GM12878 (cell line): ENCODE measurements at regions not wholly inside any gene's neighbourhood (a gene's known extent, or its start where the extent isn't known, plus 50 kb on each side); places are given as distances from the start of the nearest gene placed in this dataset.

Experiments
- ATAC-seq: fragments of 200-7000 bp; cut with Tn5 transposase; 3 replicates; pipeline ENCODE4 v1.9.1; 2020; ENCODE audit warnings: mild to moderate bottlenecking, moderate library complexity
- BruUV-seq: library from RNA; stranded (reverse); fragments of 400-500 nt; replicated peaks from 2 replicates; lab custom pipeline; 2021; lab: Mats Ljungman, UMichigan
- CTCF ChIA-PET: fragments of 300-600 bp; sonication (Branson Sonifier 250); formaldehyde crosslinking; extraction: SDS; loops from one replicate; lab custom pipeline; 2021; ENCODE audit warnings: inconsistent platforms; lab: Yijun Ruan, JAX
- POLR2A ChIA-PET: fragments of 350-600 bp; formaldehyde crosslinking; extraction: SDS; loops from one replicate; lab custom pipeline; 2021; ENCODE audit warnings: inconsistent platforms; lab: Charles Lee
- RAD21 ChIA-PET: fragments of 300-600 bp; sonication (Branson Sonifier 250); formaldehyde crosslinking; loops from one replicate; lab custom pipeline; 2023; ENCODE audit warnings: antibody characterized with exemption; ENCODE audit not compliant: unreplicated experiment; lab: Charles Lee
- SMC1A ChIA-PET: fragments of 300-600 bp; sonication (Branson Sonifier 250); formaldehyde crosslinking; loops from one replicate; lab custom pipeline; 2023; ENCODE audit not compliant: unreplicated experiment, uncharacterized antibody; lab: Charles Lee
- DNase-seq: peaks from one replicate; pipeline ENCODE4 v3.0.0-alpha.2; 2011; ENCODE audit warnings: low read depth, low spot score
- FAIRE-seq: peaks from 3 replicates; lab custom pipeline; 2011; peaks lifted over from hg19 to GRCh38; lab: Jason Lieb, UNC
- H2AFZ ChIP-seq: 2 replicates; pipeline ENCODE4 v1.6.0; 2011; ENCODE audit warnings: low read depth, low read length, control low read depth; ENCODE audit not compliant: control insufficient read depth
- H3K27ac ChIP-seq: 2 replicates; pipeline ENCODE4 v1.5.1; 2011; ENCODE audit warnings: control low read depth; ENCODE audit not compliant: control insufficient read depth, insufficient read depth
- H3K27me3 ChIP-seq, 2 experiments: replicated peaks in 1 of 2; 2 replicates each; pipeline versions ENCODE4 v1.6.0 to v1.6.1; 2011; ENCODE audit warnings: low read length in 1 of 2; ENCODE audit not compliant: control insufficient read depth in 2 of 2, insufficient read depth in 2 of 2
- H3K36me3 ChIP-seq, 2 experiments: 2 replicates each; pipeline ENCODE4 v1.5.1; 2011; ENCODE audit warnings: low read length in 1 of 2; ENCODE audit not compliant: control insufficient read depth in 2 of 2, insufficient read depth in 2 of 2
- H3K4me1 ChIP-seq: 2 replicates; pipeline ENCODE4 v1.6.1; 2011; ENCODE audit warnings: mild to moderate bottlenecking, low read length, moderate library complexity, mixed read lengths; ENCODE audit not compliant: control insufficient read depth, insufficient read depth
- H3K4me2 ChIP-seq: 2 replicates; pipeline ENCODE4 v1.6.0; 2011; ENCODE audit warnings: control low read depth; ENCODE audit not compliant: control insufficient read depth, insufficient read depth
- H3K4me3 ChIP-seq: fragments of 200-600 bp; sonication (generic); 2 replicates; pipeline ENCODE4 v1.5.1; 2016
- H3K79me2 ChIP-seq: 2 replicates; pipeline ENCODE4 v1.6.0; 2011; ENCODE audit warnings: low read length; ENCODE audit not compliant: control insufficient read depth, insufficient read depth
- H3K9ac ChIP-seq: 2 replicates; pipeline ENCODE4 v1.8.0; 2011; ENCODE audit warnings: low read length, control low read depth, mixed read lengths; ENCODE audit not compliant: control insufficient read depth, insufficient read depth
- H3K9me3 ChIP-seq: replicated peaks from 3 replicates; pipeline ENCODE4 v1.5.1; 2011; ENCODE audit warnings: mild to moderate bottlenecking, low read length; ENCODE audit not compliant: control insufficient read depth, insufficient read depth
- H4K20me1 ChIP-seq: 2 replicates; pipeline ENCODE4 v1.6.0; 2011; ENCODE audit not compliant: control insufficient read depth, insufficient read depth
- ASH2L ChIP-seq: fragments of 300-600, 200-600 bp; sonication (generic); IDR thresholded peaks from 2 replicates; pipeline ENCODE4 v1.6.1; 2017; ENCODE audit warnings: low read depth, mild to moderate bottlenecking, borderline replicate concordance
- BHLHE40 ChIP-seq, 2 experiments: fragments of 450-650 bp in 1 of 2; IDR thresholded peaks; 2 replicates each; pipeline ENCODE4 v1.6.1; 2011 to 2017; ENCODE audit warnings: low read depth in 2 of 2, borderline replicate concordance in 1 of 2, improper control_type of control experiment in 1 of 2, low read length in 1 of 2, mild to moderate bottlenecking in 1 of 2
- BMI1 ChIP-seq: fragments of 450-650 bp; IDR thresholded peaks from 2 replicates; pipeline ENCODE4 v1.6.1; 2016; ENCODE audit warnings: mild to moderate bottlenecking, moderate library complexity, borderline replicate concordance
- BRCA1 ChIP-seq: IDR thresholded peaks from 2 replicates; pipeline ENCODE4 v1.6.1; 2011; ENCODE audit warnings: low read depth, low read length, improper control_type of control experiment
- EGR1 ChIP-seq, 2 experiments: IDR thresholded peaks; 1 replicate in 1 of 2; 2 replicates in 1 of 2; pipeline ENCODE4 v1.6.1; 2011 to 2012; ENCODE audit warnings: low read depth in 2 of 2, low read length in 2 of 2, borderline replicate concordance in 1 of 2, mild to moderate bottlenecking in 1 of 2, moderate library complexity in 1 of 2
- FOXK2 ChIP-seq: fragments of 450-650 bp; IDR thresholded peaks from 2 replicates; pipeline ENCODE4 v1.6.1; 2017; ENCODE audit warnings: mild to moderate bottlenecking, moderate library complexity
- FOXM1 ChIP-seq: IDR thresholded peaks from 2 replicates; pipeline ENCODE4 v1.6.1; 2012; ENCODE audit warnings: low read depth, mild to moderate bottlenecking, inconsistent platforms, low read length, moderate library complexity
- JUNB ChIP-seq: IDR thresholded peaks from 2 replicates; pipeline ENCODE4 v1.6.1; 2016; ENCODE audit warnings: antibody characterized with exemption, mild to moderate bottlenecking
- JUND ChIP-seq: IDR thresholded peaks from 2 replicates; pipeline ENCODE4 v1.6.1; 2012; ENCODE audit warnings: low read depth, mild to moderate bottlenecking, low read length, improper control_type of control experiment, moderate library complexity
- NFIC ChIP-seq: IDR thresholded peaks from 2 replicates; pipeline ENCODE4 v1.6.1; 2012; ENCODE audit warnings: low read depth, mild to moderate bottlenecking, inconsistent platforms, low read length, moderate library complexity
- NR2C1 ChIP-seq: fragments of 450-650 bp; IDR thresholded peaks from 2 replicates; pipeline ENCODE4 v1.6.1; 2017; ENCODE audit warnings: antibody characterized with exemption, mild to moderate bottlenecking, moderate library complexity
- NR2F1 ChIP-seq: fragments of 450-650 bp; conservative IDR thresholded peaks from 2 replicates; pipeline ENCODE4 v1.6.1; 2017; ENCODE audit warnings: mild to moderate bottlenecking
- PAX8 ChIP-seq: fragments of 450-650 bp; IDR thresholded peaks from 2 replicates; pipeline ENCODE4 v1.6.1; 2017; ENCODE audit warnings: mild to moderate bottlenecking, moderate library complexity
- SMC3 ChIP-seq: IDR thresholded peaks from 2 replicates; pipeline ENCODE4 v1.6.1; 2011; ENCODE audit warnings: low read length, improper control_type of control experiment, borderline replicate concordance
- SP1 ChIP-seq: IDR thresholded peaks from one replicate; pipeline ENCODE4 v1.6.1; 2011; ENCODE audit warnings: low read depth, low read length
- ZNF622 ChIP-seq: fragments of 450-650 bp; IDR thresholded peaks from 2 replicates; pipeline ENCODE4 v1.6.1; 2017; ENCODE audit warnings: mild to moderate bottlenecking, inconsistent platforms
- ZZZ3 ChIP-seq: IDR thresholded peaks from 2 replicates; pipeline ENCODE4 v1.6.1; 2011; ENCODE audit warnings: low read depth; ENCODE audit not compliant: control insufficient read depth, insufficient read length
- WGBS: methylation state at CpG from one replicate; pipeline ENCODE4 v1.1.6; 2016; ENCODE audit warnings: low lambda C conversion rate; ENCODE audit not compliant: insufficient replicate concordance, insufficient coverage; ENCODE audit errors: missing lambda C conversion rate; 5-methylcytosine and 5-hydroxymethylcytosine counted together
- in situ Hi-C: fragments of 300-500 bp; cut with MboI; formaldehyde crosslinking; loops from 9 replicates; pipeline ENCODE4 v1.14.3; 2018; ENCODE audit warnings: mixed read lengths
- intact Hi-C: fragments of 100-400 bp; cut with micrococcal nuclease; formaldehyde crosslinking; loops from one replicate; pipeline ENCODE4 v1.14.2; 2022; ENCODE audit not compliant: unreplicated experiment
- TF ChIP-seq, protein P1 (sequence below): fragments of 450-650 bp; IDR thresholded peaks from 2 replicates; pipeline ENCODE4 v1.6.1; 2016; ENCODE audit warnings: mild to moderate bottlenecking
- TF ChIP-seq, protein P2 (sequence below): fragments of 450-650 bp; IDR thresholded peaks from 2 replicates; pipeline ENCODE4 v1.6.1; 2016; ENCODE audit warnings: mild to moderate bottlenecking

DNA sequence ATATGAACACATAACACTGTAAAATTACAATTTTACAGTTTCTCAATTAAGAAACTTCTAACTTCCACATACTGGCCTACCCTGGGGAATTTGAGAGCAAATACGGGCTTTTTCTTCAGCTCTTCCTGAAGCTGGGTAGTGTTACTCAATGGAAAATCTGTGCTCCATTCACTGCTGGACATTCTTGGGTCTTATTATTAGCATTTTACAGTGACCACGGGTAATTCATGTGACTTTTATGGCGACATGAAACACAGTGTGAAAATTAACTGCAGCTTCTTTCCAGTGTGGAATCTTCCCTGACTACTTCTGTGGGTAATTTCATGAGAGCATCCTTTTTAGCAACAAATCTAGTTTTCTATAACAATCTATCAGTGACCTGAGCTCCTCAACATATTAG is 423.7 kb upstream of the ANO5 start:
- Histone ChIP-seq H3K79me2 (no peaks in the 10 kb centered on the region), H3K36me3 (no peaks in the 10 kb centered on the region), H3K27me3 (no peaks in the 10 kb centered on the region), H4K20me1 (no peaks in the 10 kb centered on the region), H3K9me3 (no peaks in the 10 kb centered on the region), H3K9ac (no peak overlapping the region), H3K4me2 (no peak overlapping the region), H3K4me3 (no peak overlapping the region), H3K27ac (no peak overlapping the region), H3K4me1 (no peaks in the 10 kb centered on the region), H2AFZ (no peak overlapping the region)
- ChIA-PET POLR2A (no interaction called here), SMC1A (interaction anchor here (1.4 kb wide), 1 partner anchor 207 kb away, joined by 3 read pairs; no protein-coding TSS in a partner anchor), CTCF (no interaction called here), RAD21 (no interaction called here)
- DNase-seq = no peak
- no peak for FAIRE-seq
- in situ Hi-C loops (no loop called here), intact Hi-C loops (no loop called here)
- no peak for ATAC-seq
- WGBS = 0% methylated on average over 3 of the region's 3 CpGs
- no peak for TF ChIP-seq NFIC
- TF ChIP-seq FOXM1 = no peak
- TF ChIP-seq NR2F1 = no peak
- no peak for TF ChIP-seq JUND
- no TSS peak for BruUV-seq

DNA sequence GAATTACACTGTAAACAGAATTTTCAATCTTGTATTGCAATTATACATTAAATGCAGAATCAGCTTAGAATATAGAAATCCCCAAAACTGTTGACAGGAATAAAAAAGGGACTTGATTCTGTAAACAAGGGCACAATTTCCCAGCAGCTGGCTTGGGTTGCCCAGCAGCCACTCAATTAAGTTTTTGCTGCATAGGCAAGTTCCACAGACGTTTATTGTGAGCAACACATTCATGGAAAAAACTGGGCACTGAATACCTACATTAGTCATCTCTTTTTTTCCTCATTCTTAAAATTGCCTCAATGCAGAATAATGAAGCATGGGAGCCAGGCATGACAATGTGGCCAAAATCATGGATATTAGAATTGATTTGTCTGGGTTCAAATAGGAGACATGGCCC is 421.8 kb upstream of the ANO5 start:
- Histone ChIP-seq H3K27me3 (no peaks in the 10 kb centered on the region), H3K9ac (no peak overlapping the region), H3K4me3 (no peak overlapping the region), H4K20me1 (no peaks in the 10 kb centered on the region), H3K36me3 (no peaks in the 10 kb centered on the region), H3K4me1 (no peaks in the 10 kb centered on the region), H3K4me2 (no peak overlapping the region), H3K27ac (no peak overlapping the region), H2AFZ (no peak overlapping the region), H3K9me3 (no peaks in the 10 kb centered on the region), H3K79me2 (no peaks in the 10 kb centered on the region)
- POLR2A ChIA-PET = no interaction called here
- SMC1A ChIA-PET = interaction anchor here (1.0 to 1.1 kb wide), 2 partner anchors 9 to 428 kb away, joined by 3 read pairs; no protein-coding TSS in a partner anchor
- no TSS peak for BruUV-seq
- no peak for ATAC-seq
- intact Hi-C loops (no loop called here), in situ Hi-C loops (no loop called here)
- DNase-seq = no peak
- CTCF ChIA-PET = no interaction called here
- no peak for FAIRE-seq
- RAD21 ChIA-PET = no interaction called here
- WGBS = 0% methylated on average over 1 of the region's 1 CpG
- TF ChIP-seq NFIC (no peak), ASH2L (no peak), BRCA1 (no peak), JUNB (no peak), SP1 (no peak), BMI1 (no peak), PAX8 (no peak), EGR1 (IDR thresholded peaks at IDR 0.05; ENCODE audit: borderline replicate concordance in 1 of 2, low read depth in 2 of 2, low read length in 2 of 2) (no peak), ZZZ3 (no peak), NR2C1 (no peak), SMC3 (no peak), ZNF622 (no peak), BHLHE40 (IDR thresholded peaks at IDR 0.05; ENCODE audit: borderline replicate concordance in 1 of 2, low read depth in 2 of 2, low read length in 1 of 2) (no peak), FOXK2 (no peak)
- TF ChIP-seq, protein P1, sequence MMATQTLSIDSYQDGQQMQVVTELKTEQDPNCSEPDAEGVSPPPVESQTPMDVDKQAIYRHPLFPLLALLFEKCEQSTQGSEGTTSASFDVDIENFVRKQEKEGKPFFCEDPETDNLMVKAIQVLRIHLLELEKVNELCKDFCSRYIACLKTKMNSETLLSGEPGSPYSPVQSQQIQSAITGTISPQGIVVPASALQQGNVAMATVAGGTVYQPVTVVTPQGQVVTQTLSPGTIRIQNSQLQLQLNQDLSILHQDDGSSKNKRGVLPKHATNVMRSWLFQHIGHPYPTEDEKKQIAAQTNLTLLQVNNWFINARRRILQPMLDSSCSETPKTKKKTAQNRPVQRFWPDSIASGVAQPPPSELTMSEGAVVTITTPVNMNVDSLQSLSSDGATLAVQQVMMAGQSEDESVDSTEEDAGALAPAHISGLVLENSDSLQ = no peak
- TF ChIP-seq, protein P2, sequence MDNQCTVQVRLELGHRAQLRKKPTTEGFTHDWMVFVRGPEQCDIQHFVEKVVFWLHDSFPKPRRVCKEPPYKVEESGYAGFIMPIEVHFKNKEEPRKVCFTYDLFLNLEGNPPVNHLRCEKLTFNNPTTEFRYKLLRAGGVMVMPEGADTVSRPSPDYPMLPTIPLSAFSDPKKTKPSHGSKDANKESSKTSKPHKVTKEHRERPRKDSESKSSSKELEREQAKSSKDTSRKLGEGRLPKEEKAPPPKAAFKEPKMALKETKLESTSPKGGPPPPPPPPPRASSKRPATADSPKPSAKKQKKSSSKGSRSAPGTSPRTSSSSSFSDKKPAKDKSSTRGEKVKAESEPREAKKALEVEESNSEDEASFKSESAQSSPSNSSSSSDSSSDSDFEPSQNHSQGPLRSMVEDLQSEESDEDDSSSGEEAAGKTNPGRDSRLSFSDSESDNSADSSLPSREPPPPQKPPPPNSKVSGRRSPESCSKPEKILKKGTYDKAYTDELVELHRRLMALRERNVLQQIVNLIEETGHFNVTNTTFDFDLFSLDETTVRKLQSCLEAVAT = no peak
